Activated CD4-positive, alpha-beta T cell treated with anti-CD3 and anti-CD28 coated beads, Interleukin-2, amount 50 U/mL, for 24 hours (primary cell): ENCODE measurements at regions not wholly inside any gene's neighbourhood (a gene's known extent, or its start where the extent isn't known, plus 50 kb on each side); places are given as distances from the start of the nearest gene placed in this dataset.
A peak's percentile ranks its signal among the peaks of the same experiment; 100 is the strongest.
"Not testable (repeated sequence)": the region's sequence is repeated elsewhere in the genome, so short reads cannot be mapped to it uniquely, and the experiment has no call there.

Experiments
- DNase-seq, 2 donors: peaks; one replicate each; pipeline ENCODE4 v3.0.0-alpha.2; 2020; ENCODE audit warnings: low read depth in 1 of 2, low spot score in 1 of 2

DNA sequence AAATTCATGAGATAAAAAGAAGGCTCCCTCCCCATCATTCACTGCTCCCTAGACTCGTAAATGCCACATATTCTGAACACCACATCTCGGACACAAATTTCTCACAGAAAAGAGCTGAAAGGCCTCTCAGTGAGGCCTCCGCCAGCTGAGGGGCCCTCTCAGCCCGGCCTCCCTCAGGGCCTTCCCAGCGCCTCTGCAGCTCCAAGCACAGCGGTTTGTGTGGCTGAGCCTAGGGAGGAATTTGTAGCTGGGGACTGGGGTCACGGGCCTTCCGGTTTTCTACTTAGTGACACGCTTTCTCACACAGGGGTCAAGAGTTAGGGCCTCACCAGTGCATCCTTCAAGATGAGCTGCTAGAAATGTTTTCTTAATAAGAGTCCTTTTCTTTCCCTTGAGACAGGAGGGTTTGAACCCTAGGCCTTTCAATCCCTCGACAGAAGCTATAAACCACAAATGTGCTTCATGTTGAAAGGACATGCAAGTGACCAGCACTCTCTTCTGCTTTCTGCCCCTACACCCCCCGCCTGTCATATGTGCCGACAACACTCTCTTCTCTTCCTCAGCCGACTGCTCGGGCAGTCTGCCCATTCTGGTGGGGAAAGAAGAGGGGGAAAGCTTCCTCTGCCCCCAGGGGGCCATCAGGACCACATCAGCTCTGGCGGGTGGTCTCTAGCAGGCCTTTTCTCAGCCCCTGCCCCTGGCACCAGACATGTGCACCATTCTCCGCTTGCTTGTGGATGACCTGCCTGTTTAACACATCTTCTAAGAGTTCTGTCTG lies 104.9 kb downstream of the CHIC2 start:
- no peak for DNase-seq

DNA sequence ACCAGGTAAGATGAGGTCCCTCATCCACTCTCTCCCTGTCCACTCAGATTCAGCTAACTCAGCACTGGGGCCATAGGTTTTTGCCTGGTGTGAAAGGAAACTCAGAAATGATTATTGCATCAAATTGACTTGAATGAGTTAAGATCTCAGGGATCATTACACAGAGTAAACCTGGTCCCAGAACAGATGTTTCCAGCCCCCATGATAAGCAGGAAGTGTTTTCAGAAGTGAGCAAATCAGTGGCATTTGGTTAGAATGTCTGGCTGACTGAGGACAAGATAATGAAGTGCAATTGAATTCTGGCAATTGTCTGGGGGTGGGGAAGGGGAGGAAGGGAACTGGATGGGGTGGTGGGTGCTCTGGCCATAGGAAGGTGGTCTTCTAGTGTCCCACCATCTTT lies 108.0 kb downstream of the CHIC2 start:
- DNase-seq, result no peak

DNA sequence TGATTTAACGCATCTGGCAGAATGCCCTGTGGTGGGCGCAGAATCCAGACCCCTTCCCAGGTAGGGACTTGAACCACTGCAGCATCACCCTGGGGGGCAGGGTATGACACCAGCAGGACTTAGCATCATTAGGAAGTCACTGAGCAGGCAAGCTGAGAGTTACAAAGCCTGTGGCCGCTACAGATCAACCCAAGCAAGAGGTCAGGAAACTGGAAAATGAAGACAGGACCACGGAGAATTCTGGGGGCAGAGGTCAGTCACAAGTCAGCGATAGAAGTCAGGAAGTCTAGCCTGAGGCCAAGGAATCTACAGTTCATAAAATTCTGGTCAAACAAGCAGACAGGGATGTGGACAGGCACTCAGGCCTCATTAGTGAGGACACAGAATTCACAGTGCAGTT lies 108.4 kb downstream of the CHIC2 start:
- DNase-seq, result no peak

DNA sequence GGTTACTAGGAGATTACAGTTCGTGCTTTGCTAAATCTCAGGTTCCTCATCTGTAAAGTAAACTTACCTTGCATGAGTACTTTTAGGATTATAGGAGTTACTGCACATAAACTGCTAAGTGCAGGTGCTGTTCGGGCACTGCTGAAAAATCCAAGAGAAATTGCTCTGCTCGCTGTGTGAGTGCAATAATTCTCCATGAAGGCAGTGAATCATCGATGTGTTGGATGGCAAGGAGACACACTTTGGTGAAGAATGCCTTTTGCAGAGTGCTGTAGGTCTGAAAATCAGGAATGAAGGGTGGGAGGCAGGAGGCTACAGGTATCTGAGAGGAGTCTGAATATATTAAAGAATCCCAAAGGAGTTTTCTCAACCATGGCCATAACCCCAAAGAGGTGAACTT lies 113.0 kb downstream of the CHIC2 start:
- no peak for DNase-seq

DNA sequence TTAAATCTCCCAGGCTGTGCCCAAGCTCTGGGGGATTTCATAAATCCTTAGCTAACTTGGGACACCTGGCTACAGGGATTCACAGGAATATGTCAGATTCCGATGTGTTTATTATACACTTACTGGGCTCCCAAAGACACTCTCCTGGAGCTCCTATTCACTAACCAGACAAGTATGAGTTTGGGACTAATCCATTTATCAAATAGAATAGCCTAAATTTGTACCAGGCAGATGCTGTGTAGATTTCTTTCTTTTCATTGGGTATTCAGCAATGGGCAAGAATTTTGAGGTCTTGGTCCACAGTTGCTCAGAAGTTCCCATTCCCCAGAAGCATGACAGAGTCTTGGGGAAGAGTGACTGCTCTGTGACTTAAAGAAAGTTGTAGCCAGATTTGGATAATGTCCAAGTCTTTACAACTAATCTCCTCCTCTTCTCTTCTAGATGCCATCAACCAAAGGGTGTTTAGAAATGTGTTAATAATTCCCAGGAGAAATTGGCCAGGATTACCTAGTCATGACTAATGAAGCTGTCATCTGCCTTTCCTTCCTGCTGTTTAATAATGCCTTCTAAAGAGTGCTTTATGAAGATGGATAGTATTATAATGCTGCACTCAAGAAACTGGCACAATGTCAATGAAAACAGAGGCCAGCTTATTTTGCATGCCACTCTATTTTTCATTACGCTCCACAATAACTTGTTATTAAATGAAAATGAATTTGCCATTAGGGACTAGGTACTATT lies 120.9 kb downstream of the CHIC2 start:
- no peak for DNase-seq

DNA sequence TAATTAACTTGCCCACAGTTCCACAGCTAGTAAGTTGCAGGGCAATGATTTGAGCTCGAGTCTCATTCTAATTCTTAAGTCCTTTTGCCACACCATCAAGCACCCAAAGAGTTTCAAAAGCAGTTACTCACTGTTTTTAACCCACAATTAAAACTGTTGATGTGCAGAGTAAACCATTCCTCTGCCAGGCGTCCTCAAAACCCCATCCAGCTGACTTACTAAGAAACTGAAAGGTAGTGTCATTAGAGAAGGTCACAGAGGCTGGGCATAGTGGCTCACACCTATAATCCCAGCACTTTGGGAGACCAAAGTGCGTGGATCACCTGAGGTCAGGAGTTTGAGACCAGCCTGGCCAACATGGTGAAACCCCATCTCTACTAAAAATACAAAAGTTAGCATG lies 121.7 kb downstream of the CHIC2 start:
- DNase-seq, result no peak

DNA sequence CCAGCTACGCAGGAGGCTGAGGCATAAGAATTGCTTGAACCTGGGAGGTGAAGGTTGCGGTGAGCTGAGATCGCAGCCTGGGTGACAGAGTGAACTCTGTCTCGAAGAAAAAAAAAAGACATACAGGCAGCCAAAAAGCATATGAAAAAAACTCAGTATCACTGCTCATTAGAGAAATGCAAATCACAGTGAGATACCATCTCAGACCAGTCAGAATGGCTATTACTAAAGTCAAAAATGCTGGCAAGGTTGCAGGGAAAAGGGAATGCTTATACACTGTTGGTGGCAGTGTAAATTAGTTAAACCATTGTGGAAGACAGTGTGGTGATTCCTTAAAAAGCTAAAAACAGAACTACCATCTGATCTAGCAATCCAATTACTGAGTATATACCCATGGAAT lies 123.1 kb downstream of the CHIC2 start:
- no peak for DNase-seq

DNA sequence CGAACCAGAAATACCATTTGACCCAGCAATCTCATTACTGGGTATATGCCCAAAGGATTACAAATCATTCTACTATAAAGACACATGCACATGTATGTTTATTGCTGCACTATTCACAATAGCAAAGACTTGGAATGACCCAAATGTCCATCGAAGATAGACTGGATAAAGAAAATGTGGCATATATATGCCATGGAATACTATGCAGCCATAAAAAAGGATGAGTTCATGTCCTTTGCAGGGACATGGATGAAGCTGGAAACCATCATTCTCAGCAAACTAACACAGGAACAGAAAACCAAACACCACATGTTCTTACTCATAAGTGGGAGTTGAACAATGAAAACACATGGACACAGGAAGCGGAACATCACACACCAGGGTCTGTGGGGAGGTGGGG lies 124.5 kb downstream of the CHIC2 start:
- not testable (repeated sequence) for DNase-seq

DNA sequence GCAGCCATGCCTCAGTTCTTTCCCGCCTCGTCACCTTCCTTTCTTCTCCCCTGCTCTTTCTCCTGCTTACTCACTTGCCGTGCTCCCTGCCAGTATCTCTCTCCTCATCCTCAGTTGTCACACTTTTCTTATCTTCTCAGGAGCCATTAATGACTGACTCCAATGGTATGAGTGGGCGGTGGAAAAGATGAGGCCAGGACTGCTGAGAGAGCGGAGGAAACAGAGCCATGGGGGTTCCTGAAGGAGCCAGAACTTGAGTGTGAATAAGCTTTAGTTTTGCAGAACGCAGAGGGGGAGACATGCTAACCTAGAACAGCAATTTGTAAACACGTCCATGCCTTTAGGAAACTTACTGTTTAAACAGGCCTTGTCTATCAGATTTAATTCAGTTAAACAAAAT lies 126.5 kb downstream of the CHIC2 start:
- DNase-seq, result no peak

DNA sequence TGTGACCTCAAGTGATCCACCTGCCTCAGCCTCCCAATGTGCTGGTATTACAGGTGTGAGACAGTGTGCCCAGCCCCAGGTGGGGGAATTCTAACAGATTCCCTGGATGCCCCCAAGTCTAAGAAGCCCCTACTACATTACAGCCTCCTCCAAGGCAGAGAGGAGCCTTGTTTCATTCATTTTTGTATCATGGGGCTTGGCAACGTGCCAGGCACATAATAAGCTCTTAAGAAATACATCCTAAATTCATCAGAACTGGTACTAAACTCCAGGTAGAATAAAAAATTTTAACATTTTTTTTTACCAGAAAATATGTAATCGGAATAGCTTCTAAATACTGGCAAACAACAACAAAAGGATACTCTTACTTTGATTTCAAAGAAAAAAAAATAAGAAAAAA lies 127.1 kb downstream of the CHIC2 start:
- DNase-seq, result no peak

DNA sequence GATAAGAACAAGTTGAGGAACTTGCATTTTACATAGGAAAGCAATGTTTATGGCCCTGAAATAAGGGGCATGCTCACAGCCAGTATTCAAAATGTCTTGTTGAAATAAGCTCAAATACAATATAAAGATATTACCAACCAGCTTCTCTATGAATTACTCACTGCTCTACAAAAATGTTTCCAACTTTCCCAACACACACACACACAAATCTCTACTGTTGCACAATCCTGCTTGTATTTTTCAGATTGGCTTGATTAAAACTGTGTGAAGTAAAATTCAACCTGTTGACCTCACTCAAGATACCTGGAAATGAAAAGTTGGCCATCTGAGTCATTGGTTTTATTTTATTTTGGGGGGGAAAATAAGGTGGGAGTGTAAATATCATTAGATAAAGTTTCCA lies 128.6 kb downstream of the CHIC2 start:
- no peak for DNase-seq

DNA sequence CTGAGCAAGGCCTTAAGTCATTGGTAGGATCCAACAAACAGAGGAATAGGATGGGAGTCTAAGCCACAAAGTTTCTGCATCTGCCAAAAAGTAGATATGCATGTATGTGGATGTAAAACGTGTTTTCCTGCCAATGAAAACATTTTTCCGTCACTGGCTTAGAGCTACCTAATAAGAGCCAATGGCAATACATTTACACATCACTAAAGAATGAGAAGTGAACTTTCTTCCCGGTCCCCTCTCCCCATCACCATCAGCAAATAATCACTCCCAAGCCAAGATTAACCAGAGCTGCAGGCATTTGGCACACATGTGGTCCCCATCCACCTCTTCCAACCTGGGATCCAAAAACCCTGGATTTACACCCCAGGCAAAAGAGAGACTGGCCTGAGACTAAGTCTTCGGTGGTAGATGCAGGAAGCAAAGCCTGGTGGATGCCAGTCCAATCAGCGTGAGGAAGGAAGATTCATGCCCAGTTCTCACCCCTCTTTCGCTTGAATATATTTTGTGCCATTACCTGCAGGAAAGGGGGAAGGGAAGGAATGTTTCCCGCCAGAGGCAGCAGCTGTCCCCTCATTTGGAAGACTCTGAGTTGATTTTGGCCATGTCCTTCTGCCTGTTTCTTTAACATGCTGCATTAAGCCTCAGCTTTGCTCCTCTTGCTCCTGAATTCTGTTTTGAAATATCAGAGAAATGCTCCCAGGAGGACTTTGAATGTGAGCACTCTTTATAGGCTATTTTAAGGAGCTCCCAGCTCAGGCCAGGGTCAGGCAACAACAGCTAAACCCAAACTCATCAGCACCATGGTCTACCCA lies 131.4 kb downstream of the CHIC2 start:
- DNase-seq, result no peak

DNA sequence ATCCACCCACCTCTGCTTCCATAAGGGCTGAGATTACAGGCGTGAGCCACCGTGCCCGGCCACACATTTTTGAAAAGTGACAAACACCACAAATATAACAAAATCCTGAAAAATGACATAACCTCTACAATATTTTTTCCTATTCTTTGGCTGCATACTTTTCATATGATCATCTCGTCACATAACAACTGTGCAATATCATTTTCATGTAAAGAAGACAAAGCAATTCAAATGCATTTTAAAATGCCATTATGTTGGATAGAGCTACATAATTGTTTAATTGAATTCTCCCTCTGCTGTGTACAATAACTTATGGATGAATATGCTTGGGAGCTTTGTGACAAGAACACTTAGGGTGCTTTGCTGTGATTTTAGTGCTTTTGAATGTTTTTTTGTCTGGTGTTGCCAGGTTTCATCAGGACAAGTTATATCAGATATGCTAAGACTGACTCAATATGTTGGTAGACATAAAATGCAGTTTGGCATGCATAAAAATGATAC lies 132.9 kb downstream of the CHIC2 start:
- no peak for DNase-seq

DNA sequence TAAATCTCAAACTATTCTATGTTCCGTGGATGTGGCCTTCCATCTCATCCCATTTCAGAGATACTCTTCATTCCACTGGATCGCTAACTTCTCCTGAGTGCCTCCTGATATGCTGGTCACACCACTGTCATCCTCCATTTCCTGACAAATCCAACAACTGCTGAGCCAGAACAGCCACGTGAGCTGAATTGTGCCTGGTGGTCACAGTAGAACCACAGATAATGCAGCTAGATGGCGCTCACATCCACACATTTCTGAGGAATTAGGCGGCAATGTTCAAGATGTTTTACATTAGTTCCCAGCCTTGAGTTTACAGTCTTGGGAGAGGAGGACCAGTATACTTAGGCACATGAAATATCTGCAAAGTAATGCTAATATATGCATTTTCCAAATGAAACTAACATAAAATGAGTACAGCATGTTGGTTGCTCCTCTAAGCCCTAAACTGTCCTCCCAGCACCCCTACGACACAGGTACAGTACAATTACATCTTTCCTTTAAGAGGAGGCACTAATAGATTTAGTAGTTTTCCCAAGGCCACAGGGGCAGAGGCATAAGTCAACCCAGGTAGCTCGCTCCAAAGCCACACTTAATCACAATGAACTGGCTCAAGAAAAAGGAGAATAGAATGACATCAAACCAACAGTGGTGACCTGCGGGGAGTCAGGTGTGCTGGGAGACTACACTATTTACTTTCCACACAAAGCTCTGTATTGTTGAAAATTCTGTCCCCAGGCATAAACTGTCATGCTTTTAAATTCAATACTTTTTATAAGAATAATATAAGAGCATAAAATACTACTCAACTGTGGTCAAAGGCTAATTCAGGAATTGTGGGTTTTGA lies 134.2 kb downstream of the CHIC2 start:
- peak; percentile 4 to 44 for DNase-seq

DNA sequence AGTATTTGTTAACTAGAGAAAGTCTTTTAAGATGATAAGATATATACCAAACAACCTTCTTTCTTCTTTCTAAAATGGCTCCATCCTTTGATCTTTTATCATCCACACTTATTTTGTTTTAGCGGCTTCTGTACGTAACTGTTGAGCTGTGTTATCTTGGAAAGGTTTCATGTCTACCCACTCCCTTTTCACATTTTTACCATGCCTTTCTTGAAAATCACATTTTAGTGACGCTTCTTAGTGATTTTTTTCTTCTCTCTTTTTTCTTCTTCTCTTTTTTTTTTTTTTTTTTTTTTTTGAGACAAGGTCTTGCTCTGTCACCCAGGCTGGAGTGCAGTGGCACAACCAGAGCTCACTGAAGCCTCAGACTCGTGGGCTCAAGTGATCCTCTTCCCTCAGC lies 135.1 kb downstream of the CHIC2 start:
- DNase-seq, result no peak

DNA sequence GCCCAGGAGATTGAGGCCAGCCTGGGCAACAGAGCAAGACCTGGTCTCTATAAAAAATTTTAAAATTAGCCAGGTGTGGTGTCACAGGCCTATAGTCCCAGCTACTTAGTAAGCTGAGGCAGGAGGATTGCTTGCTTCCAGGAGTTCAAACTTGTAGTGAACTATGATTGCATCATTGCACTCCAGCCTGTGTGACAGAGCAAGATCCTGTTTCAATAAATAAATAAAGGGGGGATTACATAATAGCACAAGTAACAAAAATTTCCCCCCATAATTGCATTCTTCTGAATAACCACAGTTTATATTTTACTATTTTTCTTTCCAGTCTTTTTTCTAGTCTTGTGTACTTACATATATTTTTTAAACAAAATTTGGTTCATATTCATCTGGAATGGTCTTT lies 135.6 kb downstream of the CHIC2 start:
- no peak for DNase-seq

DNA sequence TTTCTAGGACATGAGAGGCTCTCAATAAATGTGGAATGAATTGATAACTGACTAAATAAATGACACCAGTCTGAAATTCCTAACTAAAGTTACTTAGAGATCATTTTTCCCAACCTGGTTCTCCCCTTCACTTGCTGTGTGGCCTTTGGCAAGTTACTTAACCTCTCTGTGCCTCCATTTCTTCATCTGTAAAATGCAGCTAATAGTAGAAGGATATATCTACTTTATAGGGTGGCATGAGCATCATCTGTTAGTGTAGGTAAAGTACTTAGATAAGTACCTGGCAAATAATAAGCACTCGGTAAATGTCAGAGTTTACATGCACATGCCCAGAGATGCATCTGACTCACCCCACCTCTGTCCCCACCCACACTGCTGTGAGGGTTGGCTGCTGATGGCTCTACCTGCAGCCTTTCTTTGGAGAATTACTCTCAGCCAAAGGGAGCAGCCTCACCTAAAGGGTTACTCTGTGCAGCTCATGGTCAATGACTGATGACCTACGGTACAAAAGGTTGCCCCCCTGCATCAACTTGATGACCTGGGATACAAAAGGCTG lies 139.3 kb downstream of the CHIC2 start:
- DNase-seq, result no peak

DNA sequence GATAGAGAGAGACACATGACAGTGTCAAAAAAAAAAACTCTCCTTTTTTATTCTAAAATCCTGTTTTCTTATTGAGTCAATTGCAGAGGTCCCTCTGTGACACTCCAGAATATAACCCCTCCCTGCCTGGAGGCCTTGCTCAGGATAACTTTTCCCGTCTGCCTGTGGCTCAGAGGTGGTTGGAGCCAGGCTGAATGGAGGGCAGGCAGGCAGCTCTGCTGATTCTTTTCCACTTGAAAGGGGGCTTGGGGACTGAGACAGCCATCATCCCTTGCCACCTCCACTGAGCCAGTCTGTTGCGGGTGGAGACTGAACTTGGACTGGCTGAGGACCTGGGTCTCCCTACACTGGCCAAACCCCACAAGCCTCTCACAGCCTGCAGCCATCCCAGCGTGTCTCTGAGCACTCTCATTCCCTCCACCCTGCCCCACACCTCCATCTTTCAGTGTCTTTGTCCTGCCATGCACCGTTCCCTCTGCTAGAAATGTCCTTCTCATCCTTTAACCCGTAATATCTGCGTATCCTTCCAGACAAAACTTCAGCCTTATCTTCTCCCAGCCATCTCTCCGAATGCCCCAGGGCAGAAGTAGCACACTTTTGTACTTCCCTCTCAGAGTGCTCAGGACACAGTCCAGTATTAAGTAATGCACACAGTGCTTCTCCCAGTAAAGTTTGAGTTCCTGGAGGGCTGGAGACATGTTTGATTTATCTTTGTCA lies 139.9 kb downstream of the CHIC2 start:
- no peak for DNase-seq

DNA sequence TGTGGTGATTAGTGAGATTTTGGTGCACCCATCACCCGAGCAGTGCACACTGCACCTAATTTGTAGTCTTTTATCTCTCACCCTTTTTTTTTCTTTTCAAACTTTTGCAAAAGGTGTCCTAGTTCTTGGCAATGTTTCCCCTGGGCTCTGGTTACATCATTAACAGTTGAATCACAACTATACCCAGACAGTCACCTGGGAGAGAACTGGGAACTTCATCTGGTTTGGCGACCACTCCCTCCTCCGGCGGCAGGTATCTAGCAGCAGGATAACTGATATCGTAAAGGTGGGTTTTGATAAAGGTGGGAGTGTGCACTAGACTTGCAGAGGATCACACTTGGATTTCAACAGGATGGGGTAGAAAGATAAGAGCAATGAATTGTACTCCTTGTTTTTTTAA lies 140.5 kb downstream of the CHIC2 start:
- DNase-seq, result no peak

DNA sequence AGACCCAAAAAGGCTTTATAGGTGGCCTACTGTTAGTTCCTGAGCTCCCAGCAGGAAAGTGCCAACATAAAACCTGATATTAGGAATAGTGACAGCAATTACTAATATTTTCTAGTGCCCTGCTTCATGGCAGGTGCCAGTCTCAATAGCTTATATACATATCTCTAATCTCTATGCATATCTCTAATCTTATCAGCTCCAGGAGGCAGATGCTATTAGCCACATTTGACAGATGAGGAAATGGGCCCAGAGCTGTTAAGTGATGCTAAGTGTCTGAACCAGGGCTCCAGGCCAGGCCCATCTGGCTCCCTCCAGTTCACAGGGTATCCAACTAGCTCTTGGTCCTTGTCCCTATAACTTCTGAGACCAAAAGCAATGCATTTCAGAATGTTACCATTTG lies 142.5 kb downstream of the CHIC2 start:
- DNase-seq, result no peak
